Parathyroid adenoma (tissue), 2 donors: ENCODE measurements at regions not wholly inside any gene's neighbourhood (a gene's known extent, or its start where the extent isn't known, plus 50 kb on each side); places are given as distances from the start of the nearest gene placed in this dataset.

ENCODE experiments used
- H2AFZ ChIP-seq: fragments of 300-600 bp; sonication (generic); one replicate; pipeline ENCODE4 v1.7.0; 2017; ENCODE audit warnings: antibody characterized with exemption, mild to moderate bottlenecking
- H3K27ac ChIP-seq: fragments of 300-600 bp; sonication (generic); one replicate; pipeline ENCODE4 v1.7.0; 2017
- H3K27me3 ChIP-seq: fragments of 300-600 bp; sonication (generic); one replicate; pipeline ENCODE4 v1.7.0; 2017; ENCODE audit warnings: low read length; ENCODE audit not compliant: control insufficient read depth, insufficient read depth
- H3K36me3 ChIP-seq: fragments of 300-600 bp; sonication (generic); one replicate; pipeline ENCODE4 v1.7.0; 2017; ENCODE audit warnings: low read length; ENCODE audit not compliant: control insufficient read depth, insufficient read depth
- H3K4me1 ChIP-seq: fragments of 300-600 bp; sonication (generic); one replicate; pipeline ENCODE4 v1.7.0; 2017; ENCODE audit warnings: control low read depth
- H3K4me2 ChIP-seq: fragments of 300-600 bp; sonication (generic); one replicate; pipeline ENCODE4 v1.7.0; 2017; ENCODE audit warnings: low read length
- H3K4me3 ChIP-seq: fragments of 300-600 bp; sonication (generic); one replicate; pipeline ENCODE4 v1.7.0; 2017; ENCODE audit warnings: low read depth, low read length
- H3K79me2 ChIP-seq: fragments of 300-600 bp; sonication (generic); one replicate; pipeline ENCODE4 v1.7.0; 2017; ENCODE audit warnings: control low read depth
- H3K9ac ChIP-seq: fragments of 300-600 bp; sonication (generic); one replicate; pipeline ENCODE4 v1.7.0; 2017; ENCODE audit warnings: mild to moderate bottlenecking
- H3K9me3 ChIP-seq: fragments of 300-600 bp; sonication (generic); one replicate; pipeline ENCODE4 v1.7.0; 2017; ENCODE audit warnings: low read length; ENCODE audit not compliant: control insufficient read depth
- CTCF ChIP-seq: fragments of 300-600 bp; sonication (generic); IDR thresholded peaks from one replicate; pipeline ENCODE4 v1.7.0; 2017; ENCODE audit warnings: antibody characterized with exemption, mild to moderate bottlenecking
- donor health status: primary hyperparathyroidism.

GRCh38 chr2:238582159-238582558 is 155.4 kb downstream of the ASB1 start:
- H3K4me2 ChIP-seq = no peak overlapping the region

GRCh38 chr2:238584617-238585016 is 157.9 kb downstream of the ASB1 start:
- Histone ChIP-seq H3K79me2 (no peaks in the 10 kb centered on the region), H3K4me2 (no peak overlapping the region), H3K9ac (no peak overlapping the region), H3K4me1 (no peaks in the 10 kb centered on the region), H3K27me3 (no peaks in the 10 kb centered on the region), H3K4me3 (no peak overlapping the region), H3K9me3 (no peaks in the 10 kb centered on the region), H3K27ac (no peak overlapping the region), H2AFZ (no peak overlapping the region), H3K36me3 (no peaks in the 10 kb centered on the region)
- no peak for TF ChIP-seq CTCF

More at GRCh38 chr2:238582159-238582558, 155.4 kb downstream of the ASB1 start:
- H3K79me2 ChIP-seq = no peaks in the 10 kb centered on the region
- no peaks in the 10 kb centered on the region for H3K27me3 ChIP-seq
- H3K9me3 ChIP-seq = no peaks in the 10 kb centered on the region
- H3K9ac ChIP-seq = no peak overlapping the region
- H3K4me3 ChIP-seq = no peak overlapping the region
- no peaks in the 10 kb centered on the region for H3K4me1 ChIP-seq
- no peaks in the 10 kb centered on the region for H3K36me3 ChIP-seq
- no peak for TF ChIP-seq CTCF
- no peak overlapping the region for H3K27ac ChIP-seq
- no peak overlapping the region for H2AFZ ChIP-seq

GRCh38 chr2:238585836-238586821 is 159.4 kb downstream of the ASB1 start:
- Histone ChIP-seq H3K9ac (no peak overlapping the region), H3K79me2 (no peaks in the 10 kb centered on the region)
- no peak for TF ChIP-seq CTCF

GRCh38 chr2:238586931-238587775 is 160.4 kb downstream of the ASB1 start:
- H3K79me2 ChIP-seq = no peaks in the 10 kb centered on the region
- no peak overlapping the region for H3K4me3 ChIP-seq
- no peak for TF ChIP-seq CTCF
- H2AFZ ChIP-seq = no peak overlapping the region
- no peaks in the 10 kb centered on the region for H3K36me3 ChIP-seq
- no peaks in the 10 kb centered on the region for H3K27me3 ChIP-seq
- H3K27ac ChIP-seq = no peak overlapping the region
- H3K9ac ChIP-seq = no peak overlapping the region
- no peaks in the 10 kb centered on the region for H3K9me3 ChIP-seq
- no peaks in the 10 kb centered on the region for H3K4me1 ChIP-seq
- H3K4me2 ChIP-seq = no peak overlapping the region

More at GRCh38 chr2:238585836-238586821, 159.4 kb downstream of the ASB1 start:
- Histone ChIP-seq H3K36me3 (no peaks in the 10 kb centered on the region), H3K27me3 (no peaks in the 10 kb centered on the region), H3K9me3 (no peaks in the 10 kb centered on the region), H2AFZ (no peak overlapping the region), H3K4me3 (no peak overlapping the region), H3K4me2 (no peak overlapping the region), H3K27ac (no peak overlapping the region), H3K4me1 (no peaks in the 10 kb centered on the region)
